Neural cell (in vitro differentiated cells): ENCODE measurements at regions not wholly inside any gene's neighbourhood (a gene's known extent, or its start where the extent isn't known, plus 50 kb on each side); places are given as distances from the start of the nearest gene placed in this dataset.

Experiments
- H2AFZ ChIP-seq: fragments of 200-600, 300-800 bp; sonication (generic), shearing (Covaris generic); 2 replicates; pipeline ENCODE4 v1.6.0; 2014; ENCODE audit warnings: low read depth, mild to moderate bottlenecking, antibody characterized with exemption, low read length, moderate library complexity
- H3F3A ChIP-seq: fragments of 200-600 bp; shearing (Covaris generic); 2 replicates; pipeline ENCODE4 v1.6.1; 2016; ENCODE audit warnings: mild to moderate bottlenecking, moderate library complexity, mixed read lengths, antibody characterized with exemption, low read length; ENCODE audit not compliant: insufficient read depth, poor library complexity, severe bottlenecking
- H3K27ac ChIP-seq: fragments of 200-600, 300-800 bp; sonication (generic), shearing (Covaris generic); 2 replicates; pipeline ENCODE4 v1.5.1; 2014; ENCODE audit warnings: mild to moderate bottlenecking, low read length, moderate library complexity
- H3K27me3 ChIP-seq: fragments of 300-800, 200-600 bp; sonication (generic), shearing (Covaris generic); 2 replicates; pipeline ENCODE4 v1.6.0; 2014; ENCODE audit warnings: mild to moderate bottlenecking, low read depth, low read length, moderate library complexity; ENCODE audit not compliant: insufficient read depth
- H3K36me3 ChIP-seq: fragments of 300-800, 200-600 bp; sonication (generic), shearing (Covaris generic); 2 replicates; pipeline ENCODE4 v1.5.1; 2014; ENCODE audit warnings: mild to moderate bottlenecking, antibody characterized with exemption, low read length, moderate library complexity; ENCODE audit not compliant: insufficient read depth
- H3K4me2 ChIP-seq: fragments of 300-800, 200-600 bp; sonication (generic), shearing (Covaris generic); 2 replicates; pipeline ENCODE4 v1.6.0; 2014; ENCODE audit warnings: mild to moderate bottlenecking, low read length
- H3K4me3 ChIP-seq: fragments of 300-800, 200-600 bp; sonication (generic), shearing (Covaris generic); 2 replicates; pipeline ENCODE4 v1.5.1; 2014; ENCODE audit warnings: mild to moderate bottlenecking, low read length, moderate library complexity
- H3K79me2 ChIP-seq: fragments of 200-600 bp; shearing (Covaris generic); replicated peaks from 2 replicates; pipeline ENCODE4 v1.6.0; 2014; ENCODE audit warnings: mild to moderate bottlenecking, low read length, moderate library complexity; ENCODE audit not compliant: insufficient read depth
- H3K9ac ChIP-seq: fragments of 300-800, 200-600 bp; sonication (generic), shearing (Covaris generic); 2 replicates; pipeline ENCODE4 v1.6.1; 2016; ENCODE audit warnings: mild to moderate bottlenecking, low read length, mixed read lengths
- H3K9me2 ChIP-seq: fragments of 200-600 bp; shearing (Covaris generic); 2 replicates; pipeline ENCODE4 v1.6.1; 2016; ENCODE audit warnings: mild to moderate bottlenecking, low read length, mixed read lengths; ENCODE audit not compliant: insufficient read depth
- H3K9me3 ChIP-seq: fragments of 200-600, 300-800 bp; sonication (generic), shearing (Covaris generic); 2 replicates; pipeline ENCODE4 v1.6.1; 2016; ENCODE audit warnings: mild to moderate bottlenecking, mixed run types, low read length, moderate library complexity, mixed read lengths
- H4K20me1 ChIP-seq: fragments of 200-600 bp; shearing (Covaris generic); 2 replicates; pipeline ENCODE4 v1.6.1; 2016; ENCODE audit warnings: mild to moderate bottlenecking, mixed run types; ENCODE audit not compliant: insufficient read depth
- CTCF ChIP-seq: fragments of 450-650 bp; IDR thresholded peaks from 2 replicates; pipeline ENCODE4 v1.5.1; 2014; ENCODE audit warnings: antibody characterized with exemption, mild to moderate bottlenecking, moderate library complexity; ENCODE audit not compliant: poor library complexity, severe bottlenecking
- EP300 ChIP-seq: fragments of 450-650 bp; conservative IDR thresholded peaks from 2 replicates; pipeline ENCODE4 v1.6.1; 2014; ENCODE audit warnings: antibody characterized with exemption, mild to moderate bottlenecking, moderate library complexity; ENCODE audit not compliant: poor library complexity, severe bottlenecking
- EZH2 ChIP-seq: fragments of 200-600, 300-800 bp; shearing (Covaris generic), sonication (generic); IDR thresholded peaks from 2 replicates; pipeline ENCODE4 v1.6.1; 2014; ENCODE audit warnings: antibody characterized with exemption, low read length, borderline replicate concordance, mild to moderate bottlenecking; ENCODE audit not compliant: insufficient read depth, poor library complexity, severe bottlenecking
- MXI1 ChIP-seq: fragments of 450-650 bp; conservative IDR thresholded peaks from 2 replicates; pipeline ENCODE4 v1.6.1; 2014; ENCODE audit warnings: antibody characterized with exemption, mild to moderate bottlenecking; ENCODE audit not compliant: poor library complexity, severe bottlenecking
- POLR2AphosphoS5 ChIP-seq: IDR thresholded peaks from 2 replicates; pipeline ENCODE4 v1.6.1; 2012
- RAD21 ChIP-seq: fragments of 450-650 bp; conservative IDR thresholded peaks from 2 replicates; pipeline ENCODE4 v1.6.1; 2014; ENCODE audit warnings: antibody characterized with exemption, mild to moderate bottlenecking, moderate library complexity
- SMC3 ChIP-seq: fragments of 450-650 bp; conservative IDR thresholded peaks from 2 replicates; pipeline ENCODE4 v1.6.1; 2014; ENCODE audit warnings: antibody characterized with exemption, mild to moderate bottlenecking, moderate library complexity; ENCODE audit not compliant: poor library complexity
- TAF1 ChIP-seq: IDR thresholded peaks from 2 replicates; pipeline ENCODE4 v1.6.1; 2012; ENCODE audit warnings: low read depth
- TF ChIP-seq, protein P1 (sequence below): IDR thresholded peaks from 2 replicates; pipeline ENCODE4 v1.6.1; 2012; ENCODE audit warnings: borderline replicate concordance

DNA sequence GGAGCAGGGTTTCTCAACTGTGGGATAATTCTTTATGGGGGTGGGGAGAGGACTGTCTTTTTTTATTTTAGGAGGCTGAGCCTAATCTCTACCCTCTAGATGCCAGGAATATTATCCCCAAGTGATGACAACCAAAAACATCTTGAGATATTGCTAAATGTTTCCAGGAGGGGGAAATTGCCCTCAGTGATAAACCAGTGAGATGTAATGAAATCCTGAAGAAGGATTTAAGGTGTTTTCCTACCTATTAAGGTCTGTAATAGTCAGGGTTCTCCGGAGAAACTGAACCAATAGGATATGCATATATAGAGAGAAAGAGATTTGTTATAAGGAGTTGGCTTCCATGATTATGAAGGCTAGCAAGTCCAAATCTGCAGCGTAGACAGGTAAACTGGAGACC is 208.3 kb upstream of the MIR17HG start:
- Histone ChIP-seq H3K4me2 (no peak overlapping the region), H2AFZ (no peak overlapping the region), H3K9me2 (no peaks in the 10 kb centered on the region), H3K27me3 (no peaks in the 10 kb centered on the region), H3K9ac (no peak overlapping the region), H3K27ac (no peak overlapping the region), H4K20me1 (no peaks in the 10 kb centered on the region), H3F3A (no peaks in the 10 kb centered on the region), H3K9me3 (no peaks in the 10 kb centered on the region), H3K79me2 (no peaks in the 10 kb centered on the region), H3K36me3 (no peaks in the 10 kb centered on the region), H3K4me3 (no peak overlapping the region)
- TF ChIP-seq RAD21 (no peak), TAF1 (no peak), EP300 (no peak), POLR2AphosphoS5 (no peak), EZH2 (no peak), CTCF (no peak), SMC3 (no peak), MXI1 (no peak)
- TF ChIP-seq, protein P1, sequence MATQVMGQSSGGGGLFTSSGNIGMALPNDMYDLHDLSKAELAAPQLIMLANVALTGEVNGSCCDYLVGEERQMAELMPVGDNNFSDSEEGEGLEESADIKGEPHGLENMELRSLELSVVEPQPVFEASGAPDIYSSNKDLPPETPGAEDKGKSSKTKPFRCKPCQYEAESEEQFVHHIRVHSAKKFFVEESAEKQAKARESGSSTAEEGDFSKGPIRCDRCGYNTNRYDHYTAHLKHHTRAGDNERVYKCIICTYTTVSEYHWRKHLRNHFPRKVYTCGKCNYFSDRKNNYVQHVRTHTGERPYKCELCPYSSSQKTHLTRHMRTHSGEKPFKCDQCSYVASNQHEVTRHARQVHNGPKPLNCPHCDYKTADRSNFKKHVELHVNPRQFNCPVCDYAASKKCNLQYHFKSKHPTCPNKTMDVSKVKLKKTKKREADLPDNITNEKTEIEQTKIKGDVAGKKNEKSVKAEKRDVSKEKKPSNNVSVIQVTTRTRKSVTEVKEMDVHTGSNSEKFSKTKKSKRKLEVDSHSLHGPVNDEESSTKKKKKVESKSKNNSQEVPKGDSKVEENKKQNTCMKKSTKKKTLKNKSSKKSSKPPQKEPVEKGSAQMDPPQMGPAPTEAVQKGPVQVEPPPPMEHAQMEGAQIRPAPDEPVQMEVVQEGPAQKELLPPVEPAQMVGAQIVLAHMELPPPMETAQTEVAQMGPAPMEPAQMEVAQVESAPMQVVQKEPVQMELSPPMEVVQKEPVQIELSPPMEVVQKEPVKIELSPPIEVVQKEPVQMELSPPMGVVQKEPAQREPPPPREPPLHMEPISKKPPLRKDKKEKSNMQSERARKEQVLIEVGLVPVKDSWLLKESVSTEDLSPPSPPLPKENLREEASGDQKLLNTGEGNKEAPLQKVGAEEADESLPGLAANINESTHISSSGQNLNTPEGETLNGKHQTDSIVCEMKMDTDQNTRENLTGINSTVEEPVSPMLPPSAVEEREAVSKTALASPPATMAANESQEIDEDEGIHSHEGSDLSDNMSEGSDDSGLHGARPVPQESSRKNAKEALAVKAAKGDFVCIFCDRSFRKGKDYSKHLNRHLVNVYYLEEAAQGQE, result no peak

DNA sequence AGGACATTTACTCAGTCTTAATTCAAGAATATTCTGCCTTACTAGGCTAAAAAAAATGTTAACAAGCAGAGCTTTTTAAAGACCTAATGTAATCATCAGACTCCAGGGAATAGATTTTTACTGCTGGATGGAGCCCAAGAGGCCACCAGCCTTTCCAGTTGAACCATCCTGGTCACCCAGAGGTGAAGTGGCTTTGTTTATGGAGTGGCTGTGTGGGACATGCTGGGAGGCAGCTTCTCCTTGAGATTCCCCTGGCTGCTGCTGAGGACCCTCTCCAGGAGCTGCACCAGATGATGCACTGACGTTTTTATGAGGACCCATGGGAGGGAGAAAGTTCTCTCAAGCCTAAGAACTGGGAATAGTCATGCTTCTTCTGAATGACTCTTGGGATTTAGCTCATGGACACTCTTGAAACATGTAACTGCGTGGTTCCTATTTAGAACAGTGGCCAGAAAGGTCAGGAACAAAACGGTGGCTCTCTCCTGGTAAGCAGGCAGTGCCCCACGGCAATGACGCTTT is 205.9 kb upstream of the MIR17HG start:
- Histone ChIP-seq H3K9ac (no peak overlapping the region), H3K27ac (no peak overlapping the region), H3K9me2 (no peaks in the 10 kb centered on the region), H3K79me2 (no peaks in the 10 kb centered on the region), H3K36me3 (no peaks in the 10 kb centered on the region), H4K20me1 (no peaks in the 10 kb centered on the region), H3K4me3 (no peak overlapping the region), H3K27me3 (no peaks in the 10 kb centered on the region), H3K4me2 (no peak overlapping the region), H3K9me3 (no peaks in the 10 kb centered on the region), H2AFZ (no peak overlapping the region), H3F3A (no peaks in the 10 kb centered on the region)
- TF ChIP-seq CTCF, result no peak
- no peak for TF ChIP-seq EZH2
- no peak for TF ChIP-seq POLR2AphosphoS5
- TF ChIP-seq RAD21, result no peak
- TF ChIP-seq MXI1, result no peak
- TF ChIP-seq TAF1, result no peak
- no peak for TF ChIP-seq SMC3
- TF ChIP-seq, protein P1, result no peak
- no peak for TF ChIP-seq EP300
